ENCODE measurements at regions not wholly inside any gene's neighbourhood (a gene's known extent, or its start where the extent isn't known, plus 50 kb on each side); places are given as distances from the start of the nearest gene placed in this dataset.

DNA sequence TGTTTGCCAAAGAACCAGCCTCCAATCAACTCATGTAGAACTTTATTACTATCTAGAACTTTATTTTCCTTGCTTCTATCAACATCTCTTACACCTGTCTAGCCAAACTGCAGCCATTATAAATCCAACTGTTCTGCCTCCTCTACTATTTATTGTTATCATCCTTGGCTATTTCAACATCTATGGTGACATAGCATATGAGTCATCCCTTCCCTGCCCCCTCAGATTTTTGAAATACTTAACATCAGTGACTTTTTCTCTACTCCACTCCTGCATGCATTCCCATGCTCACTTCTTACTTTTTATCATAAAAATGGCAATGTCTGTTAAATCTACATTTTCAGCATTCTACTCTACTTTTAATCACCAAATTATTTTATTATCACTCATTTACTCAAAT lies 544.9 kb upstream of the NEGR1 start:
- no peak overlapping the region for H3K4me3 ChIP-seq (ENCODE audit: low read length)
- DNase-seq (ENCODE audit: low read depth, low spot score), result no peak

DNA sequence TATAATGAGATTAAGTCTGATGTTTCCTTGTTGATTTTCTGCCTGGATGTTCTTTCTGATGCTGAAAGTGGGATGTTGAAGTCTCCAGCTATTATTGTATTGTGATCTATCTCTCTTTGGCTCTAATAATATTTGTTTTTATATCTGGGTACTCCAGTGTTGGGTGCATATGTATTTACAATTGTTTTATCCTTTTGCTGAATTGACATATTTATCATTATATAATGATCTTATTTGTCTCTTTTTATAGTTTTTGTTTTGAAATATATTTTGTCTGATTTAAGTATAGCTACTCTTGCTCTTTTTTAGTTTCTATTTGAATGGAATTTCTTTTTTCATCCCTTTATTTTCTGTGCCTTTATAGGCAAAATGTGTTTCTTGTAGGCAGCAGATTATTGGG lies 522.2 kb upstream of the NEGR1 start:
- no peak for DNase-seq (ENCODE audit: low read depth, low spot score)
- H3K4me3 ChIP-seq (ENCODE audit: low read length), result no peak overlapping the region

DNA sequence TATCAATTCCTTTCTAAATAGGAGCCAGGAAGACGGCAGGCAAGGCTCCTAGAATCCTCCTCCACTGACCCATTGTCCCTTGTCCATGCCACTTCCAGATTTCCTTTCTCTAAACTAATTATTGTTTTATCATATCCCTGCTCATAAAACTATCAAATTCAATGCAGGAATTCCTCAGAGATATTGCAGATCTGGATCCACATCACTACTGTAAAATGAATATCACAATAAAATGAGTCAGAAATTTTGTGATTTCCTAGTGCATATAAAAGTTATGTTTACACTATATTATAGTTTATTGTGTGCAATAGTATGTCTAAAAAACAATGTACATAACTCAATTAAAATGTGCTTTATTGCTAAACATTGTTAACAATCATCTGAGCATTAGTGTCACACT lies 498.7 kb upstream of the NEGR1 start:
- no peak for DNase-seq (ENCODE audit: low read depth, low spot score)

GRCh38 chr1:72780212-72780611 lies 497.9 kb upstream of the NEGR1 start:
- H3K4me3 ChIP-seq (ENCODE audit: low read length), result no peak overlapping the region
- no peak for DNase-seq (ENCODE audit: low read depth, low spot score)

More for the DNA sequence above, 498.7 kb upstream of the NEGR1 start:
- H3K4me3 ChIP-seq (ENCODE audit: low read length), result no peak overlapping the region

DNA sequence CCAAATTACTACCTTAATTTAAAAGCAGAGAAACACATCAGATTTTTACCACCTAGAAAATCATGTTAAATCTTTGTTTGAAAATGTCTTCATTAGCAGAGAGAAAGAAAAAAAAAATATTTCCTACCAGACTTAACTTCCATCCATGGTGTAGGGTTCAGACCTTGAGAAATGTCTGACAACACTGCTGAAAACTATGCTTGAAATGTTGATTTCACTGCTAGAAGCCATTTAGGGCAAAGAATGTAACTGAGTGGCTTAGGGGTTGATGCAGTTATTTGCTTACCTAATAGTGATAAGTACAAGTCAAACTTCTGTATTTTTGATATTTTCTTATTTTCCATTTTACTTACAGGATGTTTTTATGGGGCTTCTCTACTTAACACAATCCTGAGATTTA lies 495.6 kb upstream of the NEGR1 start:
- no peak for DNase-seq (ENCODE audit: low read depth, low spot score)
- no peak overlapping the region for H3K4me3 ChIP-seq (ENCODE audit: low read length)

GRCh38 chr1:72763481-72763880 lies 481.1 kb upstream of the NEGR1 start:
- no peak overlapping the region for H3K4me3 ChIP-seq (ENCODE audit: low read length)
- DNase-seq (ENCODE audit: low read depth, low spot score), result no peak

- no peak overlapping the region for H3K4me3 ChIP-seq (ENCODE audit: low read length)
- DNase-seq (ENCODE audit: low read depth, low spot score), result no peak
Measured at GRCh38 chr1:72759486-72759885, 477.1 kb upstream of the NEGR1 start.

DNA sequence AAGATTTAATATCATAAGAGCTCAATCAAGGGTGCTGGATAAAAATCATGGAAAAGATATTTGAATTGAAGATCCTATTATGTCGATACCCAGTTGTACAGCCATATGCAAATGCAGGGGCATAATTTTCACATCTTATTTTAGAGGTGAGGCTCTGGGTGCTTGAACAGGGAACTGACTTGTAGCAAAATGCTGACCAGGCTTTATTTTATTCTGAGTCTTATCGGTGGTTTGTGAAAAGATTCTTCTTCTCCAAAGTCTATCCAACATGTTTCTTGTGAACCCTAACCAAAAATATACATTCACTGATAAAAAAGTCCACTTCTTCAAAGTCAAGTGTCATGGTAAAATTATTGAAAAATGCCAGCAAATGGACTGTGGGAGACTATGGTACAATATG lies 475.5 kb upstream of the NEGR1 start:
- no peak for DNase-seq (ENCODE audit: low read depth, low spot score)
- H3K4me3 ChIP-seq (ENCODE audit: low read length), result no peak overlapping the region

GRCh38 chr1:72745413-72745812 lies 463.1 kb upstream of the NEGR1 start:
- no peak for DNase-seq (ENCODE audit: low read depth, low spot score)
- H3K4me3 ChIP-seq (ENCODE audit: low read length), result no peak overlapping the region

GRCh38 chr1:72734415-72734814 lies 452.1 kb upstream of the NEGR1 start:
- no peak overlapping the region for H3K4me3 ChIP-seq (ENCODE audit: low read length)
- no peak for DNase-seq (ENCODE audit: low read depth, low spot score)

DNA sequence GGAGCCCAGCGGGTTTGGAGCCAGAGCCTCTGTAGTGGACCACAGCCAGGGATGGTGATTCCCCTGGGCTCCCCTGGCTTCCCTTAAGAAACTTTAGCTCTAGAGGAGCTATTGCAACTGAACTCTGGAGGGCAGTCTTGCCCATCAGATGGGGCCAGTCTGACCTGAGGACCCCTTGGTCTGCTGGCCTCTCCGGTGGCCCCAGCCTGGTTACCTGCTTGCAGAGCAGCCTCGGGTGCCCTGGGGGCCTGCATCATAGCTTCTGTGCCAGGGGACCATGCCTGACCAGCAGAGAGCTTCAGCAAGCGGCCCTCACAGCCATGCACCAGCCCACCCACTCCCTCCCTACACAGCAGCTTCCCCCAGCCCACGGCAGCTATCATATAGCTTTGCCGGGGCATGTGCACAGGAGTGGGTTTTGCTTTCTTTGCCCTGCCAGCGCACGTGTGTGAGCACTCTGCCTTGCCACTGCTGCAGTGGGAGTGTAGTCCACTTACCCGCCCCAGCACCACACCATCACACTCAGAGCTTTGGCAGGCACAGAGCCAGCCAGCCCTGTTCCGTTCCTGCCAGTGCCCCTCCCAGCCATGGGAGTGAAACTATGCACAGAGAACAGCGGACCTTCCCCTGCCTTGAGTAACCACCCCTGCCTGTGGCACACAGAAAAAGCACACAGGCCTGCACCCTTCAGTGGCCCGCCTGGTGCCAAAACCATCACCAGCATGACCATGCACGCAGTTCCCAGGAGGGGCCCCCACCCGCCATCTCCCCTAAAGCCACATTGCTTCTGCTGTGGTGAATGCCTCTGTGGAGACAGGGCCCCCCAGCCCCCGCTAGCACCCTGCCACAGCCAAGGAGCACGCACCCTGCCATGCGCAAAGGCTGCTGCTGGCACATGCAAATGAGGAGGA lies 442.9 kb upstream of the NEGR1 start:
- H3K4me3 ChIP-seq (ENCODE audit: low read length), result no peak overlapping the region
- DNase-seq (ENCODE audit: low read depth, low spot score), result no peak

GRCh38 chr1:72705921-72706320 lies 423.6 kb upstream of the NEGR1 start:
- DNase-seq (ENCODE audit: low read depth, low spot score), result no peak
- no peak overlapping the region for H3K4me3 ChIP-seq (ENCODE audit: low read length)

- DNase-seq (ENCODE audit: low read depth, low spot score), result no peak
- no peak overlapping the region for H3K4me3 ChIP-seq (ENCODE audit: low read length)
Measured at GRCh38 chr1:72704841-72705477, 422.6 kb upstream of the NEGR1 start.

- H3K4me3 ChIP-seq (ENCODE audit: low read length), result no peak overlapping the region
- no peak for DNase-seq (ENCODE audit: low read depth, low spot score)
Measured at GRCh38 chr1:72697410-72697809, 415.1 kb upstream of the NEGR1 start.

DNA sequence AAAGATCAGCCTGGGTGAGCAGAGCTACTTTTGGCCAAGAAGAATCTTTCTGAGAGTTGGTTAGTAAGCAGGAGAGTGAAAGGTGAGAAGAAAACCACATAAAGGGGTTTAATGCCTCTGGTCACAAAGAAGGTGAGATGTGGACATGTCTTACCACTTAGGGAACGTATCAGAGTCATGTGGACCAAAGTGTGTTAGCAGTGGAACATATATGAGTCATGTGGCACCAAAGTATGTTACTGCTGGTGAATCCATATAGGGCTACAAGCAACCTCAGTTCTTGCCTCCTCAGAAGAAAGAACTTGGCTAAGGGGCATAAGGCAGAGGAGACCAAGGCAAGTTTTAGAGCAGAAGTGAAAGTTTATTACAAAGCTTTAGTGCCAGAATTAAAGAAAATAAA lies 411.6 kb upstream of the NEGR1 start:
- no peak overlapping the region for H3K4me3 ChIP-seq (ENCODE audit: low read length)
- no peak for DNase-seq (ENCODE audit: low read depth, low spot score)

GRCh38 chr1:72693376-72693775 lies 411.0 kb upstream of the NEGR1 start:
- DNase-seq (ENCODE audit: low read depth, low spot score), result no peak
- no peak overlapping the region for H3K4me3 ChIP-seq (ENCODE audit: low read length)

- H3K4me3 ChIP-seq (ENCODE audit: low read length), result no peak overlapping the region
- DNase-seq (ENCODE audit: low read depth, low spot score), result no peak
Measured at GRCh38 chr1:72690871-72691270, 408.5 kb upstream of the NEGR1 start.

DNA sequence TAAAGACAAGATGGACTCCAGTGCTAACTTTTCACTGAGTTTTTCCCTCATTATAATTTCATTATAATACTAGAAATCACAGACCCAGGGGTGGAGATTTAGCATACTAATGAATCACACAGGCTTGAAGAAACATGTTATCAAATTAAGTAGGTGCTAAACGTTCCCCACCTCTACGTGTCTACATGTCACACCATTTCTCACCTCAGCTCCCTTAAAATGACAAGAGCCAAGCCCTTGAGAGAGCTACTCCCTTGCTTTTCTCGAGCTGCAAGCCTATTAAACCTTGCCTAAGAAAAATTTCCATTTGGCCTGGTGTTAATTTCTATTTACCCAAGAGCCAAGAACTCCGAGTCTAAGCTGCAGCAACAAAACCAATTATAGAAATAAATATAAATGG lies 396.3 kb upstream of the NEGR1 start:
- H3K4me3 ChIP-seq (ENCODE audit: low read length), result no peak overlapping the region
- no peak for DNase-seq (ENCODE audit: low read depth, low spot score)

- H3K4me3 ChIP-seq (ENCODE audit: low read length), result no peak overlapping the region
- no peak for DNase-seq (ENCODE audit: low read depth, low spot score)
Measured at GRCh38 chr1:72670902-72671301, 388.6 kb upstream of the NEGR1 start.

DNA sequence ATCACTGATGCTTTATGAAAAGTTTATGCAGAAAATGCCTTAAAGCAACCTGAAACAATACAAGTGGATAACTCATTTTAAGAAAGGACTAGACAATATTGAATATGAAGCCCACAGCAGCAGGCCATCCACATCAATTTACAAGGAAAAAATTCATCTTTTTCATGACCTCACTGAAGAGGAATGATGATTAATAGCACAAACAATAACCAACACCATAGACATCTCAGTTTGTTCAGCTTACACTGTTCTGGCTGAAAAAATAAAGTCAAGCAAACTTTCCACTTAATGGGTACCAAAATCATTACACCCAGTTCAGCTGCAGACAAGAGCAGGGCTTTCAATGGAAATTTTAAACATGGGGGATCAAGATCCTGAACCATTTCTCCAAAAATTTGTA lies 380.6 kb upstream of the NEGR1 start:
- DNase-seq (ENCODE audit: low read depth, low spot score), result no peak
- no peak overlapping the region for H3K4me3 ChIP-seq (ENCODE audit: low read length)

Data from Jurkat, Clone E6-1 (cell line).